D721Med (cell line): ENCODE measurements at regions not wholly inside any gene's neighbourhood (a gene's known extent, or its start where the extent isn't known, plus 50 kb on each side); places are given as distances from the start of the nearest gene placed in this dataset.
"Not testable (repeated sequence)": the region's sequence is repeated elsewhere in the genome, so short reads cannot be mapped to it uniquely, and the experiment has no call there.

Experiments
- DNase-seq: peaks from one replicate; pipeline ENCODE4 v3.0.0; 2011; ENCODE audit warnings: low spot score; ENCODE audit not compliant: insufficient read length
- FAIRE-seq: peaks from 2 replicates; lab custom pipeline; 2011; peaks lifted over from hg19 to GRCh38; lab: Jason Lieb, UNC
- CTCF ChIP-seq: IDR thresholded peaks from 2 replicates; pipeline ENCODE4 v1.5.1; 2012; ENCODE audit warnings: mild to moderate bottlenecking, control low read depth; ENCODE audit not compliant: insufficient read depth; ENCODE audit errors: missing control alignments

GRCh38 chr12:33222357-33222756 is 217.3 kb downstream of the SYT10 start:
- no peak for FAIRE-seq
- DNase-seq, result no peak
- TF ChIP-seq CTCF, result no peak

GRCh38 chr12:33205981-33206380 is 233.6 kb downstream of the SYT10 start:
- no peak for DNase-seq
- FAIRE-seq, result no peak
- TF ChIP-seq CTCF, result no peak

- FAIRE-seq, DNase-seq: not testable (repeated sequence)
Observed at GRCh38 chr12:33194389-33194788, 245.2 kb downstream of the SYT10 start.

- DNase-seq (no peak), FAIRE-seq (no peak)
- no peak for TF ChIP-seq CTCF
Observed at GRCh38 chr12:33192226-33192625, 247.4 kb downstream of the SYT10 start.

- FAIRE-seq (no peak), DNase-seq (no peak)
- TF ChIP-seq CTCF, result no peak
Observed at GRCh38 chr12:33187409-33187808, 252.2 kb downstream of the SYT10 start.

GRCh38 chr12:33184161-33184560 is 255.5 kb downstream of the SYT10 start:
- no peak for DNase-seq
- no peak for FAIRE-seq
- TF ChIP-seq CTCF, result no peak

- no peak for TF ChIP-seq CTCF
- DNase-seq, result no peak
- FAIRE-seq, result no peak
Observed at GRCh38 chr12:33182485-33182884, 257.1 kb downstream of the SYT10 start.

GRCh38 chr12:33180918-33181317 is 258.7 kb downstream of the SYT10 start:
- FAIRE-seq (no peak), DNase-seq (no peak)
- TF ChIP-seq CTCF, result no peak

- FAIRE-seq, DNase-seq: not testable (repeated sequence)
Observed at GRCh38 chr12:33166260-33166659, 269.7 kb upstream of the PKP2 start.
